ENCODE measurements at regions not wholly inside any gene's neighbourhood (a gene's known extent, or its start where the extent isn't known, plus 50 kb on each side); places are given as distances from the start of the nearest gene placed in this dataset.

DNA sequence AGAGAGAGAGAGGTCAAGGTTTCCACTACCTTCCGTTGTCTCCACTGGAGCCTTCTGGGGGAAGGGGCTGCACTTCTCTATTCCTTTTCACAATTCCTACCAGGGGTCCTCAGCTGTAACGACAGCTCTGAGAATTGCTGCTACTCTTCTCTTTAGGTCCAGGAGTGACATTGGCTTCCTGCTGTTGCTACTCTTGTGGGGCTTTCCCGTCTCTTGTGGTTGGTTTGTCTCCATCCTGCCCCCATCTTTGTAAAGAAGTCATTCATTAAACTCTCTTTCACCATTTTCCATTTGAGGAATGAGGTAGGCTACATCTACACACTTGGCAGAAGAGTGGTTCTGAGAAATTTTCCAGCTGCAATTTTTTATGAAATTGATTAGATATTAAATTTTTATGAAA, 238.8 kb upstream of the LYZL1 start:
- TF ChIP-seq, protein P1, sequence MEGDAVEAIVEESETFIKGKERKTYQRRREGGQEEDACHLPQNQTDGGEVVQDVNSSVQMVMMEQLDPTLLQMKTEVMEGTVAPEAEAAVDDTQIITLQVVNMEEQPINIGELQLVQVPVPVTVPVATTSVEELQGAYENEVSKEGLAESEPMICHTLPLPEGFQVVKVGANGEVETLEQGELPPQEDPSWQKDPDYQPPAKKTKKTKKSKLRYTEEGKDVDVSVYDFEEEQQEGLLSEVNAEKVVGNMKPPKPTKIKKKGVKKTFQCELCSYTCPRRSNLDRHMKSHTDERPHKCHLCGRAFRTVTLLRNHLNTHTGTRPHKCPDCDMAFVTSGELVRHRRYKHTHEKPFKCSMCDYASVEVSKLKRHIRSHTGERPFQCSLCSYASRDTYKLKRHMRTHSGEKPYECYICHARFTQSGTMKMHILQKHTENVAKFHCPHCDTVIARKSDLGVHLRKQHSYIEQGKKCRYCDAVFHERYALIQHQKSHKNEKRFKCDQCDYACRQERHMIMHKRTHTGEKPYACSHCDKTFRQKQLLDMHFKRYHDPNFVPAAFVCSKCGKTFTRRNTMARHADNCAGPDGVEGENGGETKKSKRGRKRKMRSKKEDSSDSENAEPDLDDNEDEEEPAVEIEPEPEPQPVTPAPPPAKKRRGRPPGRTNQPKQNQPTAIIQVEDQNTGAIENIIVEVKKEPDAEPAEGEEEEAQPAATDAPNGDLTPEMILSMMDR (IDR thresholded peaks at IDR 0.05): no peak
- no peak for TF ChIP-seq REST (IDR thresholded peaks at IDR 0.05; ENCODE audit: insufficient read depth in 1 of 2, low read depth in 2 of 2, low read length in 1 of 2)

Data from Panc1 (cell line).